GM21529 (cell line): ENCODE measurements at regions not wholly inside any gene's neighbourhood (a gene's known extent, or its start where the extent isn't known, plus 50 kb on each side); places are given as distances from the start of the nearest gene placed in this dataset.

Experiments
- ATAC-seq: cut with Tn5 transposase; IDR thresholded peaks from one replicate; pipeline ENCODE4 v1.9.1; 2021; ENCODE audit not compliant: unreplicated experiment

DNA sequence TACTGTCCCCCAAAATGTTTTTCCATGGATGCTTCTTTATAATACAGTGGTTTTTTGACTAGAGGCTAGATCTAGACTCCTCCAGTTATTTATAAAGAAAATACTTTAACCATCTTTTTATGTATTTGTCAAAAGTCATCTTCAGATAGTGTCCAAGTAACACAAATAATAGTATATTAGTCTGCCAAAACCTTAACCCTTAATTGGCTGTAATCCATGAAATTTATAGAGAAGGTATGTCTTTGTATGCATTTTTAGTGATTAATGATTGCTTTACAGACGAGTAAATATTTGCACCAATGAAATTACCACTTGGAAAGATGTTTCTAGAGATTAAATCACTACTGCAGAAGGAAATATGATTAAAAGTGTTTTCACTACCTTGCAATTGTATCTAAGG, 451.8 kb upstream of the NRXN1 start:
- ATAC-seq: no peak

DNA sequence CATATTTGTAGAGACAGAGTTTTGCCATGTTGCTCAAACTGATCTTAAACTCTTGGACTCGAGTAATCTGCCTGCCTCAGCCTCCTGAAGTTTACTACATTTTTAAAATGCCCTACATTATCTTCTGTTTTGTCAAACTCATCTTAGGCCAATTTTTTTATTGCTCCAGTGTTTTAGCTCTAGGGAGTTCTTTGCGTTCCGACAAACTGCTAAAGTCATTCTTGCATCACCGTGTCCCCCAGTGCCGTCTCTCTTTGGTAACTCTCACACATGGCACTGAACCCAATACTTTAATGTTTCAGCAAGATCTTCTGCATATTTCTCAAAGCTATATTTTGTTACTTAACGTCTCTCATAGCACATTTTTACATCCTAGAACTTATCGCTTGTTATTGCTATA, 440.9 kb upstream of the NRXN1 start:
- no peak for ATAC-seq

GRCh38 chr2:51472300-51472699, 440.4 kb upstream of the NRXN1 start:
- no peak for ATAC-seq

DNA sequence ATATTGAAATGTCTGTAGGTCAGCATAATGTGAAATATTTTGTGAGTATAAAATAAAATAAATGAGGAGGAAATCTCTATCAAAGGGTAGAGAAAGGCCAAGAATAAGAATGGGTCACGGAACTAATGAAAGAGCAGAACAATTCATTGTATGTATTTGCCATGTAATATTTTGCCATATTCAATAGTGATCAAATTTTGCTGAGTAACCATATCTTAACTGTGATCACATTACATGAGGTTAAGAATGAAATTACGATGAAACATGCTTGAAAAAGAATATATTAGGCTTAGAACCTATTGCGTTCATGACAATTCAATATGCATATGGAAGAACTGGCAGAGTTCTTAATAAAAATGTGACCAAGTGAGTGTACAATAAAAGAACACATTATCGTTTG, 437.2 kb upstream of the NRXN1 start:
- ATAC-seq: no peak

GRCh38 chr2:51465326-51465725, 433.4 kb upstream of the NRXN1 start:
- no peak for ATAC-seq

DNA sequence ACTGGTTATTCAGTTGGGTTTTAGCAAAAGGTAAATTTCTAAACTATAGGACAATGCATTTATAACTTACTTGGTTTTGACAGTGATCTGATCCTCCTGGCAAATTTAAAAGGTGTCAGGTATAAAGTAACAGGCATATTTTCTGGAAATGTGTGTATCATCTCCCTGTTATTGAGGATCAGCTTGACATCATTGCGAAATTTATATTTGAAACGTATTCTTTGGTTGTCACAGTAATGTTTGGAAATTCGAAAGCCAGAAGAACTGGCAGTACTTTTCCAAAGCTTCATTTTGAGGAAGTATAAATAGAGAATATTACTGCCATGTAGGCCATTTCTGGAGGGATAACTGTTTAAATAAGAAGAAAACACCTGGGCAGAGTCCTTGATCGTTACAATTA, 422.2 kb upstream of the NRXN1 start:
- ATAC-seq: no peak

DNA sequence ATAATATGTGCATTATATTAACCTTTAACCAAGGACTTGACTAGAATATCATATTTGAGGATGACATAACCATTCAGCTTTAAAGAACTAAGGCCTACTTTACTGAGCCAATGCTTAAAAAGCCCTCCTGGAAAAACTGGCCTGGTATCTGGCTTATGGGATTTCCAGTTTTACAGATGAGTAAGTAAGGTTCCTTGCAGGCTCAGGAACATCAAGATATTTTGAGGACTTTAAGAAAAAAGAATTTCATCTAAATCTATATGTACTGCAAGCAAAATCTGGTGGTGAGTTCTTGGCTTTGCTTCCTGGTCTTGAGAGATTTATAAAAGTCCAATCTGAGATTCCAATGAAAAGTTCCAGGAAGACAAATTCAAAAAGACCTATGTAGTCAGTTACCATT, 417.0 kb upstream of the NRXN1 start:
- no peak for ATAC-seq

DNA sequence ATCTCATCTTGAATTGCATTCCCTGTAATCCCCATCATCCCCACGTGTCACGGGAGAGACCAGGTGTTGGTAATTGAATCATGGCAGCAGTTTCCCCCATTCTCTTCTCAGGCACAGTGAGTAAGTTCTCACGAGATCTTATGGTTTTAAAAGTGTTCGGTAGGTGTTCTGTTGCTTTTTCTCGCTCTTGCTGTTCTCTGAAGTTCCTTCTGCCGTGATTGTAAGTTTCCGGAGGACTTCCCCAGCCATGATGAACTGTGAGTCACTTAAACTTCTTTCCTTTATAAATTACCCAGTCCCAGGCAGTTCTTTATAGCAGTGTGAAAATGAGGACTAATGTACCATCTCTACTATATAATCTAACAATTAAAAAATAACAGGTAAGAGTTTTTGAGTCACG, 409.9 kb upstream of the NRXN1 start:
- ATAC-seq: no peak

DNA sequence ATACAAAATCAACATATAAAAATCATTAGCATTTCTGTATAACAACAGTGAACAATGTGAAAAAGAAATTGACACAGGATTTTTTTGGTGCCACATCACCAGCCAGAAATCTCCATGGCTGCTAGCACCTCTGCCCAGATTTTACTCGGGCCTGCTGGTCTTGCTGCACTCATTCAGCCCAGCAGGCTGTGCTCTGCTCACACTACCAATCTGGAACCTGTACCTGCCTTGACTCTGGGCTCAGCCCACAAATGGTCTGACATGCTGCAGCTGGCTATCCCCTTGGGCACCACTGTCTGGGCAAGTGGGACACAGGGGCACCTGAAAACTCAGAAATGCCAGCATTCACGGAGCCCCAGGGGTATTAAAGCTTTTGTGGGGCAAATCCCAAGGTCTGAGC, 392.5 kb upstream of the NRXN1 start:
- no peak for ATAC-seq

DNA sequence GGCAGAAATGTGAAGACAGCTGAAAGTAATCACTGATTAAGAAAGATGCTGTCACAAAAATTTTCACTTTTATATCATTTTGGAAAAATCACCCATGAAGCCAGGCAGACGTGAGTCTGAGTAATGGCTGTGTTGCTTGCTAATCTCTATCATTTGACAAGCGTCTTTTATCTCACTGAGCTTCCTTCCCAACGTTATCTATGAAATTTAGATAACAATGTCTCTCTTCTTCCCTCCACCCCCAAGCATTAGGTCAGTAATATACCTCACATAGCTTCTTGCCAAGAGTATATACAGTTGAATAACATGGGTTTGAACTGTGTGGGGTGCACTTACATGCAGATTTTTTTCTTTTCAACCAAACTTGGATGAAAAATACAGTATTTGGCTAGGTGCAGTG, 388.6 kb upstream of the NRXN1 start:
- no peak for ATAC-seq

DNA sequence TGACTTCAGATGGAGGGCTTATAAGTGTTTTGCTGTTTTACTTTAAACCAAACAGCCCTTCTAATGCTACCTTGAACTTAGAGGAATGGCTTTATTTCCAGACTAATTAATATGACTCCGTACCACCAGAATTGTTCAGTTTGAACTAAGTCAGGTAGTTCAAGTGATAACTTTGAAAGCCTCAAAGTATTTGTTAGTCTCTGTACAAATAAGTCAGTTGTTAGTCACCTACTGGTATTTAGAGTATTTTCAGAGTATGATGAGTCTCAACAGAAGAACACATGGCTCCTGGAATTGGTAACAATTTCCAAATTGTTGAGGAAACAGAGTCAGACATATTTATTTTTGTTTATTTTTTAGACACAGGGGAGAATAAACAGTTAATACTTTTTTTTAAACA, 381.8 kb upstream of the NRXN1 start:
- no peak for ATAC-seq

DNA sequence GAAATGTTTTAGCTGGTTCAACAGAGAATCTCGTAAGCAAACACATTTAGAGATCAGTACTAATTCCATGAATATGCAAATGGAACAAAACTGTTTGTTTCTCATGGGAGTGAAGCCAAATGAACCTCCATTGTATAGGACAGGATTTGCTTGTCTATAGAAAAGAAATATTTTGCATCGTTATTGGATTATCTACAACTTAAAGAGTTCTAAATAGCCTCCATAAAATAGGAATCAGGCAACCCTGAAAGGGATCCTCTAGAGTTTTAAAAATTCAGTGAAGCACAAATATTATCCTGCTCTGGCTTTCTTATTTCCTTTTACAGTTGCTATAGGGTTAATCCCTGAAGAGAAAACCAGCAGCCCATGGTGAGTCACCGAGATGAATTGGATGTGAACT, 378.4 kb upstream of the NRXN1 start:
- ATAC-seq: no peak

- ATAC-seq: no peak
Measured at GRCh38 chr2:51409920-51410319, 378.0 kb upstream of the NRXN1 start.

- ATAC-seq: no peak
Measured at GRCh38 chr2:51404226-51404625, 372.3 kb upstream of the NRXN1 start.

DNA sequence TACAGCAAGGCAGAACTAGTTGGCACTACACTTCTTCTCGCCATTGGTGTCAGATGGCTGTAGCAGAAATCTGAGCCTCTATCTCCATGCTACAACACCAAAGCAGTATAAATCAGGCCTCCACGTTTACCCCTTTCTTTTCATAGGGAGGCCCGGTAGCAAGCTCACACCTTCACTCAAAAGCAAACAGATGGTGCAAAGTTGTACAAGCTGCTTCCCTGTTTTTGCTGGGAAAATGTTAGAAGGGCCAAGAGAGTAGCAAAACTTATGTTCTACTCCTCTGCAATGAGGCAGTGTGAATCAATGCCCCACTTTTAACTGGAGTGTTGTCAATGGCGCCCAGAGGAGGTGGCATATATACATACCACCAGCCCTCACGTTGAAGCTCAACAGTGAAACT, 369.6 kb upstream of the NRXN1 start:
- no peak for ATAC-seq

- ATAC-seq: no peak
Measured at GRCh38 chr2:51387235-51387634, 355.3 kb upstream of the NRXN1 start.

DNA sequence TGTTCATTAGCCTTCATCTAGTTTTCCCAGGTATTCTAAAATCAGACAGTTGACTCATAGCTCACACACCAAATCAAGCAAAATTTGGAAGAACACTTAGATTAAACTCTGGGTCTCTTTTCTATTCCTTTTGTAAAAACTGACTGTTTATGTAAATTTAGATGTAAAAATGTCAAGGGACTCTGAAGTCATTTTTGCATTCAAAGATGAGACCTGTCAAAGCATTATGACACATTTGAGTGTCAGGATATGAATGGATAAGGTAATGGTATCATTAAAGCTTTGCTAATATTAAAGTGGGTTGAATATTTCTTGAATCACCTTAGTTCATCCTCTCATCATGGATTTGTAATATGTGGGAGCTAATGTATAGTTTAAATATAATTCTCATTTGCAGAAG, 348.1 kb upstream of the NRXN1 start:
- ATAC-seq: no peak

- ATAC-seq: no peak
Measured at GRCh38 chr2:51368250-51368649, 336.3 kb upstream of the NRXN1 start.

- no peak for ATAC-seq
Measured at GRCh38 chr2:51350100-51350499, 318.2 kb upstream of the NRXN1 start.

GRCh38 chr2:51344886-51345285, 313.0 kb upstream of the NRXN1 start:
- ATAC-seq: no peak

DNA sequence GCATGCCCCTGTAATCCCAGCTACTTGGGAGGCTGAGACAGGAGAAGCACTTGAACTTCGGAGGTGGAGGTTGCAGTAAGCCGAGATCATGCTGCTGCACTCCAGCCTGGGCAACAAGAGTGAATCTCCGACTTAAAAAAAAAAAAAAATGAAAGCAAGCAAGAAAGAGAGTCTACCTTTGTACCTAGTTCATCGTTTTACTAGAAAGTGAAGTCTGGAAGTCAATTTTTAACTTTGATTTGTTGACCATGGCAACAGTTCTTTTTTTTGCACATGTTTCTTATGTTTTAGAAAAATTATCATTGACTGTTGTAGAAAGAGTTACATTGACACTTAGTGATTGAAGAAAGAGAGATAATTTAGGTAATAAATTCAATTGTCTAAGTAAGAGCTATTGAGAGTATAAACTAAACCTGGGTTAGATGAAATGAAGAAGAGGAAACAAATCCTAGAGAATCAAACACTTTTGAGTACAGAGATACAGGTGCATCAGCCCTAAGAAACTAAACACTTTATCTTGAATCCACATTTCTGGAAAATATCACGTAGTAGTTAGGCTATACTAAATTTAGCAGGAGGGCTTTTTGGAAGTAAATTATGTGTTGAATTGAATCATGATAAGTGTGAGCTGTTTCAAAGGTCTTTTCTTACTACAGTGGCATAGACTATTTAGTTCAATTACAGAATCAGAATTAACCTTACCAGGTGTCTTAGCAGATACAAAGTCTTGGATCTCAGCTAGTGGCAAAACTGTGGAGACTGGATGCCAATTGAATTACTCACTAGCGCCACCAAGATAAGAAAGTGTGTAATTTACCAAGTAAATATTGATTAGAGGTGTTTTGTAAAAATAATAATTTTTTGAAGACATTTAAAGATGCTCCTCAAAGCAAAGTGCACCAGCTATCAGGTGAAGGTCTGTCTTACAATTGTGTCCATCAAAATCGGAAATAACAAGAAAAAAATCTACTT, 303.4 kb upstream of the NRXN1 start:
- ATAC-seq: no peak

- no peak for ATAC-seq
Measured at GRCh38 chr2:51329512-51329911, 297.6 kb upstream of the NRXN1 start.

DNA sequence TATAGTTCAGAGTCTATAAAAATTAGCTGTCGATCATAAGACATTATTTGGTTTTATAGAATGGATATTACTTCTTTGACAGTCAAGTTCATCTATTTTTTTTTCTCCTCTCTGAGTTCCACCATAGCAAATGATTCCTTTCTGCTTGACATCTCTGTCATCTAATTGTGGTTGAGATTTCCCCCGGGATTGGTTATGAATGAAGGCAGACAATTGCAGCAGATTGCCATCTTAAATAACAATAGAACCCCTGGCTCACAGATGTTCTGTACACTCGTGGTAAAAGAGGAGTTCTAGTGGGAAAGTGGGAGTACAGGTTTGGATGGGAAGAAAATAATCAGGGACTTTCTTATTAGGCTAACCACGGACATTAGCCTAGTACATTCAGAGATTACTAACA, 292.1 kb upstream of the NRXN1 start:
- no peak for ATAC-seq
